Suprapubic skin (tissue), 4 donors: ENCODE measurements at regions not wholly inside any gene's neighbourhood (a gene's known extent, or its start where the extent isn't known, plus 50 kb on each side); places are given as distances from the start of the nearest gene placed in this dataset.

Experiments used
- DNase-seq, 2 donors: peaks; one replicate each; pipeline ENCODE4 v3.0.0-alpha.2; 2019; ENCODE audit warnings: low spot score in 2 of 2
- H3K27ac ChIP-seq: fragments of 200-600 bp; sonication (generic); one replicate; pipeline ENCODE4 v1.5.1; 2019
- H3K27me3 ChIP-seq: fragments of 200-600 bp; sonication (generic); one replicate; pipeline ENCODE4 v1.5.1; 2019
- H3K36me3 ChIP-seq: fragments of 200-600 bp; sonication (generic); one replicate; pipeline ENCODE4 v1.5.1; 2019
- H3K4me1 ChIP-seq: fragments of 200-600 bp; sonication (generic); one replicate; pipeline ENCODE4 v1.5.1; 2019
- H3K4me3 ChIP-seq: fragments of 200-600 bp; sonication (generic); one replicate; pipeline ENCODE4 v1.5.1; 2019; ENCODE audit warnings: mild to moderate bottlenecking
- H3K9me3 ChIP-seq: fragments of 200-600 bp; sonication (generic); one replicate; pipeline ENCODE4 v1.5.1; 2019
- CTCF ChIP-seq, 2 donors: fragments of 200-600 bp in 1 of 2; fragments of 450-650 bp in 1 of 2; sonication (generic) in 1 of 2; IDR thresholded peaks; one replicate each; pipeline ENCODE4 v1.5.1; 2016 to 2019; ENCODE audit warnings: antibody characterized with exemption in 2 of 2, mild to moderate bottlenecking in 1 of 2, moderate library complexity in 1 of 2
- EP300 ChIP-seq: sonication (generic); formaldehyde crosslinking; IDR thresholded peaks from one replicate; pipeline ENCODE4 v1.6.1; 2017; ENCODE audit warnings: antibody characterized with exemption
- POLR2A ChIP-seq, 2 donors: fragments of 450-650 bp; IDR thresholded peaks; one replicate each; pipeline ENCODE4 v1.6.1; 2017; ENCODE audit warnings: antibody characterized with exemption in 2 of 2, mild to moderate bottlenecking in 2 of 2, moderate library complexity in 2 of 2
- POLR2AphosphoS5 ChIP-seq, 3 donors: sonication (generic); formaldehyde crosslinking; IDR thresholded peaks; one replicate each; pipeline ENCODE4 v1.6.1; 2017; ENCODE audit warnings: antibody characterized with exemption in 3 of 3
- WGBS: methylation state at CpG from one replicate; pipeline ENCODE4 v1.1.5; 2018; 5-methylcytosine and 5-hydroxymethylcytosine counted together

GRCh38 chr17:34813290-34813689, 148.0 kb downstream of the CCT6B start:
- H3K36me3 ChIP-seq: no peaks in the 10 kb centered on the region
- no peak for DNase-seq
- H3K9me3 ChIP-seq: no peaks in the 10 kb centered on the region
- H3K27ac ChIP-seq: no peak overlapping the region
- TF ChIP-seq CTCF (IDR thresholded peaks at IDR 0.05): no peak
- H3K4me1 ChIP-seq: no peaks in the 10 kb centered on the region
- H3K4me3 ChIP-seq: no peak overlapping the region
- 68% methylated on average over 5 of the region's 5 CpGs for WGBS
- H3K27me3 ChIP-seq: peaks cover 4% of the 10 kb centered on the region

GRCh38 chr17:34811561-34811960, 149.7 kb downstream of the CCT6B start:
- Histone ChIP-seq H3K27me3 (no peaks in the 10 kb centered on the region), H3K4me1 (no peaks in the 10 kb centered on the region), H3K9me3 (no peaks in the 10 kb centered on the region), H3K36me3 (no peaks in the 10 kb centered on the region), H3K27ac (no peak overlapping the region), H3K4me3 (no peak overlapping the region)
- TF ChIP-seq POLR2A (IDR thresholded peaks at IDR 0.05): no peak
- TF ChIP-seq EP300: no peak
- no peak for TF ChIP-seq POLR2AphosphoS5 (IDR thresholded peaks at IDR 0.05)
- no peak for TF ChIP-seq CTCF (IDR thresholded peaks at IDR 0.05)
- WGBS: 80% methylated on average over 5 of the region's 5 CpGs
- no peak for DNase-seq

GRCh38 chr17:34800661-34801060, 160.6 kb downstream of the CCT6B start:
- 67% methylated on average over 1 of the region's 1 CpG for WGBS
- no peak for TF ChIP-seq CTCF (IDR thresholded peaks at IDR 0.05)
- H3K4me1 ChIP-seq: no peaks in the 10 kb centered on the region
- H3K9me3 ChIP-seq: peaks cover 4% of the 10 kb centered on the region
- no peaks in the 10 kb centered on the region for H3K36me3 ChIP-seq
- DNase-seq: no peak
- H3K4me3 ChIP-seq: no peak overlapping the region
- no peak overlapping the region for H3K27ac ChIP-seq
- H3K27me3 ChIP-seq: no peaks in the 10 kb centered on the region

GRCh38 chr17:34799751-34800150, 161.5 kb downstream of the CCT6B start:
- DNase-seq: no peak
- H3K36me3 ChIP-seq: no peaks in the 10 kb centered on the region
- H3K4me1 ChIP-seq: no peaks in the 10 kb centered on the region
- H3K4me3 ChIP-seq: no peak overlapping the region
- peaks cover 4% of the 10 kb centered on the region for H3K9me3 ChIP-seq
- TF ChIP-seq EP300 (no peak), CTCF (IDR thresholded peaks at IDR 0.05) (no peak), POLR2AphosphoS5 (IDR thresholded peaks at IDR 0.05) (no peak), POLR2A (IDR thresholded peaks at IDR 0.05) (no peak)
- WGBS: 75% methylated on average over 6 of the region's 6 CpGs
- H3K27me3 ChIP-seq: no peaks in the 10 kb centered on the region
- no peak overlapping the region for H3K27ac ChIP-seq

GRCh38 chr17:34798581-34798980, 162.7 kb downstream of the CCT6B start:
- TF ChIP-seq POLR2AphosphoS5 (IDR thresholded peaks at IDR 0.05): no peak
- TF ChIP-seq EP300: no peak
- TF ChIP-seq POLR2A (IDR thresholded peaks at IDR 0.05): no peak
- TF ChIP-seq CTCF (IDR thresholded peaks at IDR 0.05): no peak
- DNase-seq: no peak
- no peak overlapping the region for H3K4me3 ChIP-seq
- H3K36me3 ChIP-seq: no peaks in the 10 kb centered on the region
- H3K27me3 ChIP-seq: peaks cover 4% of the 10 kb centered on the region
- H3K9me3 ChIP-seq: peaks cover 4% of the 10 kb centered on the region
- H3K27ac ChIP-seq: no peak overlapping the region
- H3K4me1 ChIP-seq: no peaks in the 10 kb centered on the region
